ENCODE measurements at regions not wholly inside any gene's neighbourhood (a gene's known extent, or its start where the extent isn't known, plus 50 kb on each side); places are given as distances from the start of the nearest gene placed in this dataset.
"Not testable (repeated sequence)": the region's sequence is repeated elsewhere in the genome, so short reads cannot be mapped to it uniquely, and the experiment has no call there.

- Histone ChIP-seq H3K36me3 (no peaks in the 10 kb centered on the region), H3K27me3 (no peaks in the 10 kb centered on the region), H3K9me3 (peaks cover 11% of the 10 kb centered on the region), H3K4me3 (no peak overlapping the region)
- DNase-seq: no peak
Measured at GRCh38 chr1:96524100-96524499, 197.5 kb upstream of the PTBP2 start.

- Histone ChIP-seq H3K36me3 (no peaks in the 10 kb centered on the region), H3K9me3 (peaks cover 16% of the 10 kb centered on the region)
- DNase-seq: no peak
Measured at GRCh38 chr1:96525657-96526557, 195.7 kb upstream of the PTBP2 start.

DNA sequence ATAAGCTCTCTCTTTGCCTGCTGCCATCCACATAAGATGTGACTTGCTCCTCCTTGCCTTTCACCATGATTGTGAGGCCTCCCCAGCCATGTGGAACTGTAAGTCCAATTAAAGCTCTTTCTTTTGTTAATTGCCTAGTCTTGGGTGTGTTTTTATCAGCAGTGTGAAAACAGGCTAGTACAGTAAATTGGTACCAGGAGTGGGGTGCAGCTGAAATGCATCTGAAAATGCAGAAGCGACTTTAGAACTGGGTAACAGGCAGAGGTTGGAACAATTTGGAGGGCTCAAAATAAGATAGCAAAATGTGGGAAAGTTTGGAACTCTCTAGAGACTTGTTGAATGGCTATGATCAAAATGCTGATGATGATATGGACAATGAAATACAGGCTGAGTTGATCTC lies 192.9 kb upstream of the PTBP2 start:
- not testable (repeated sequence) for H3K36me3 ChIP-seq, H3K4me3 ChIP-seq, DNase-seq, H3K27me3 ChIP-seq
- H3K9me3 ChIP-seq: peaks cover 16% of the 10 kb centered on the region

More at GRCh38 chr1:96525657-96526557, 195.7 kb upstream of the PTBP2 start:
- H3K27me3 ChIP-seq: no peaks in the 10 kb centered on the region
- no peak overlapping the region for H3K4me3 ChIP-seq

- no peaks in the 10 kb centered on the region for H3K36me3 ChIP-seq
- H3K4me3 ChIP-seq: no peak overlapping the region
- peaks cover 6% of the 10 kb centered on the region for H3K9me3 ChIP-seq
- no peak for DNase-seq
- H3K27me3 ChIP-seq: no peaks in the 10 kb centered on the region
Measured at GRCh38 chr1:96533820-96534219, 187.8 kb upstream of the PTBP2 start.

- H3K4me3 ChIP-seq: no peak overlapping the region
- no peaks in the 10 kb centered on the region for H3K27me3 ChIP-seq
- no peak for DNase-seq
- H3K36me3 ChIP-seq: no peaks in the 10 kb centered on the region
- no peaks in the 10 kb centered on the region for H3K9me3 ChIP-seq
Measured at GRCh38 chr1:96536581-96536980, 185.0 kb upstream of the PTBP2 start.

- no peak overlapping the region for H3K4me3 ChIP-seq
- H3K27me3 ChIP-seq: no peaks in the 10 kb centered on the region
- DNase-seq: peak; percentile 30
- no peaks in the 10 kb centered on the region for H3K9me3 ChIP-seq
- H3K36me3 ChIP-seq: no peaks in the 10 kb centered on the region
Measured at GRCh38 chr1:96538111-96538641, 183.4 kb upstream of the PTBP2 start.

DNA sequence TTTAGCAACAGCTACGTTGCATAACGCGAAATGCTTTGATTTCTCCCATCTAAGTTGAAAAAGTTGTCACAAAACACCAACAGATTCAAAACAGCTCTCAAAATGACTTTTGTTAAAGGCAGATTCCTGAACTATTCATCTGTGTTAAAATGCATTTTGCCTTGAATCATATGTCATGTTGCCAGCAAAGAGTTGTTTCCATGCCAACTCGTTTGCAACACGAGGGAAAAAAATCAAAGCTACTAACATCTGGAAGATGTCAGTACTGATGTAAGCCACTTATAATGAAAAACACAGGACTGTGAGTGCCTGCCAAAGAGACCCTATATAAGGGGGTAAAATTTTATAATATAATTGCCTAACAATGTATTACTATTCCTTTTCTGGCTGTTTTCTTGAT lies 182.7 kb upstream of the PTBP2 start:
- H3K27me3 ChIP-seq: no peaks in the 10 kb centered on the region
- H3K4me3 ChIP-seq: peak overlapping the region; percentile 5; the same call in 1 of the 2 replicates
- H3K36me3 ChIP-seq: no peaks in the 10 kb centered on the region
- peak; percentile 45 for DNase-seq
- H3K9me3 ChIP-seq: no peaks in the 10 kb centered on the region

- DNase-seq: no peak
- no peaks in the 10 kb centered on the region for H3K9me3 ChIP-seq
- no peaks in the 10 kb centered on the region for H3K36me3 ChIP-seq
- H3K27me3 ChIP-seq: no peaks in the 10 kb centered on the region
- no peak overlapping the region for H3K4me3 ChIP-seq
Measured at GRCh38 chr1:96541491-96541890, 180.1 kb upstream of the PTBP2 start.

DNA sequence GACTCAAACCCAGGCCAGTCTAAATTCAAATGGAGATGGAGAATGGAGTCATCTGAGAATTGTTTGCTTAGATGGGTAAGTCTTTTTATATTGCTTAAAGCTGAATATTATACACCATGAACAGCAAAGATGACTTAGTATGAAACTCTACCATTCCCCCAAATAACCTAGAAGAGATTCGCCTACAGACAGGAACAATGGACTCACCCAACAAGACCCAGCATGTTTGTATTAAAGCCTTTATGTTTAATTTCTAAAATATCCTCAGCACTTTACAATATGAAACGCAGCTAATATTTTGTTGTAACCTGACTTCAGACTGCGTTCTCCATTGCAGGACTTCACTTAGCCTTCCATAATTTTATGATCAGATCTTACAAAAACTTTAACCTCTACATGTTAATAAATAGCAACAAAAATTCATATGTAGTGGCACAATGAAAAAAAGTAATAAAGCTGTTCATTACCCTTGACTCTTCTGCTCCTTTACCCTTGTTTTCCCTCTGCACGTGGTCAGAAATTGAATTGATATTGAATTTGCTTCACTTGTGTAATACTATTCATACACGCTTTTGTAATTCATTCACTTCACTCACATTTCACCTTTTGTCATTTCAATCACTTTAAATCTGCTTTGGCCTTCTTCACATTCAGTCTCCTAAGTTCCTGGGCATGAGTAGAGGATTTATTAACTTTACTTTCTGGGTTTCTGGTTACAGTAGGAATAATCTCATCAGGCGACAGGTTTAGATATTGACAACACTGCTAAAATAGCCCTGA lies 177.3 kb upstream of the PTBP2 start:
- Histone ChIP-seq H3K27me3 (no peaks in the 10 kb centered on the region), H3K9me3 (no peaks in the 10 kb centered on the region), H3K36me3 (no peaks in the 10 kb centered on the region), H3K4me3 (no peak overlapping the region)
- DNase-seq: no peak

- no peaks in the 10 kb centered on the region for H3K36me3 ChIP-seq
- no peak overlapping the region for H3K4me3 ChIP-seq
- no peaks in the 10 kb centered on the region for H3K27me3 ChIP-seq
- DNase-seq: no peak
- H3K9me3 ChIP-seq: no peaks in the 10 kb centered on the region
Measured at GRCh38 chr1:96544831-96545221, 176.8 kb upstream of the PTBP2 start.

- no peak for DNase-seq
- Histone ChIP-seq H3K27me3 (no peaks in the 10 kb centered on the region), H3K4me3 (no peak overlapping the region), H3K36me3 (no peaks in the 10 kb centered on the region), H3K9me3 (no peaks in the 10 kb centered on the region)
Measured at GRCh38 chr1:96545935-96546656, 175.5 kb upstream of the PTBP2 start.

DNA sequence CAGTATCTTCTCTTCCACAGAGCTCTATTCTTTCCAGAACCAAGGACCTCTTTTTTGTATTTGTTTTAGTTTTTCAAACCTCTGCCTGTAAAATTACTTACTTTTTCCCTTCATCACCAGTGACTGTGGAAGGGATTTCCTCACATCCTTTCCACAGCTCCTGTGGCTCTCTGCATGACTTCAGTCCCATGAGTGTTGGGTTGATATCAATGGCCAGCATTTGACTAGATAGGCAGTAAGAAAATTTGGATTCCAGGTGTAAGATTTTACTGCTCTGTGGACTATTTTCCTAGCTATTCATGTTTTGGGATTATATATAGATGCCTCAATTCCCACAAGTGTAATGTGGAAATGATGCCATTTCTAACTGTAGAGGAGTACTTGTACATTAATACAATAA lies 171.5 kb upstream of the PTBP2 start:
- DNase-seq: no peak
- Histone ChIP-seq H3K4me3 (no peak overlapping the region), H3K36me3 (no peaks in the 10 kb centered on the region), H3K9me3 (no peaks in the 10 kb centered on the region), H3K27me3 (no peaks in the 10 kb centered on the region)

- no peak overlapping the region for H3K4me3 ChIP-seq
- no peaks in the 10 kb centered on the region for H3K9me3 ChIP-seq
- no peak for DNase-seq
- no peaks in the 10 kb centered on the region for H3K27me3 ChIP-seq
- H3K36me3 ChIP-seq: no peaks in the 10 kb centered on the region
Measured at GRCh38 chr1:96552451-96552850, 169.1 kb upstream of the PTBP2 start.

- Histone ChIP-seq H3K4me3 (no peak overlapping the region), H3K36me3 (no peaks in the 10 kb centered on the region), H3K27me3 (no peaks in the 10 kb centered on the region), H3K9me3 (no peaks in the 10 kb centered on the region)
- no peak for DNase-seq
Measured at GRCh38 chr1:96553811-96554210, 167.8 kb upstream of the PTBP2 start.

GRCh38 chr1:96554364-96554763 lies 167.2 kb upstream of the PTBP2 start:
- Histone ChIP-seq H3K27me3 (no peaks in the 10 kb centered on the region), H3K9me3 (no peaks in the 10 kb centered on the region), H3K4me3 (no peak overlapping the region), H3K36me3 (no peaks in the 10 kb centered on the region)
- no peak for DNase-seq

GRCh38 chr1:96557336-96557735 lies 164.2 kb upstream of the PTBP2 start:
- Histone ChIP-seq H3K4me3 (no peak overlapping the region), H3K36me3 (no peaks in the 10 kb centered on the region), H3K27me3 (no peaks in the 10 kb centered on the region), H3K9me3 (peaks cover 18% of the 10 kb centered on the region)
- DNase-seq: no peak

DNA sequence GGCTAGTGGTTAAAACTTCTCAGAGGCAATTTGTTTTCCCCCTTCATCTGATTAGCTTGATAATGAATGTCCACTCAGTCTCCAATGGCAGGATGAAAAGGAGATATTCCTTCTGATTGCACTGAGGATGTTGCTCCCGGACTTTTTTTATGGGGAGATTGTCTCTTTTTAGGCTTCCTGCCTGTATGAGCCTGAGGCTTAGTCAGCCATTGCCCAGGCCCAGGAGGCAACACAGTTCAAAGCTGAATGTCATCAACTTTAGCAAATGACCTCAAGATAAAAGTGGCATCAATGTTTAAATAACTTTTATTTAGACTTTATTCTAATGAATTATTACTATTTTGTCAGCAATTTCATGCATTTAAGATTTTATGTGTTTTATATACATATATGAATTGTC lies 162.9 kb upstream of the PTBP2 start:
- H3K9me3 ChIP-seq: peaks cover 18% of the 10 kb centered on the region
- H3K36me3 ChIP-seq: no peaks in the 10 kb centered on the region
- H3K27me3 ChIP-seq: no peaks in the 10 kb centered on the region
- H3K4me3 ChIP-seq: no peak overlapping the region
- DNase-seq: no peak

Measured in MG63 (cell line).